ENCODE measurements at regions not wholly inside any gene's neighbourhood (a gene's known extent, or its start where the extent isn't known, plus 50 kb on each side); places are given as distances from the start of the nearest gene placed in this dataset.

- TF ChIP-seq CTCF (IDR thresholded peaks at IDR 0.05; ENCODE audit: borderline replicate concordance, extremely low read depth, insufficient read depth) = no peak
- Histone ChIP-seq H3K27ac (ENCODE audit: low read depth in 2 of 2, low read length in 2 of 2) (no peak overlapping the region), H3K4me3 (ENCODE audit: low read length in 3 of 3) (no peak overlapping the region), H3K9ac (ENCODE audit: low read length in 3 of 3) (no peak overlapping the region), H3K36me3 (ENCODE audit: control insufficient read depth in 2 of 3, insufficient read depth in 3 of 3, low read length in 3 of 3) (no peaks in the 10 kb centered on the region), H3K4me1 (ENCODE audit: control insufficient read depth in 2 of 3, insufficient read depth in 2 of 3, low read depth in 1 of 3, low read length in 3 of 3) (no peaks in the 10 kb centered on the region), H3K9me3 (ENCODE audit: control insufficient read depth in 2 of 3, insufficient read depth in 1 of 3, low read length in 3 of 3) (peaks cover 0 to 2% (median 0%) of the 10 kb centered on the region in 3 donors), H3K27me3 (ENCODE audit: control insufficient read depth, insufficient read depth, low read length) (no peaks in the 10 kb centered on the region)
- DNase-seq (no peak), FAIRE-seq (no peak)
- intact Hi-C loops (cut with DNase I) = no loop called here
Measured at GRCh38 chr11:31974366-31975136, 116.3 kb upstream of the RCN1 start.

GRCh38 chr11:31973172-31973571, 117.7 kb upstream of the RCN1 start:
- H3K9me3 ChIP-seq (ENCODE audit: control insufficient read depth in 2 of 3, insufficient read depth in 1 of 3, low read length in 3 of 3) = peaks cover 0 to 2% (median 0%) of the 10 kb centered on the region in 3 donors
- no peaks in the 10 kb centered on the region for H3K36me3 ChIP-seq (ENCODE audit: control insufficient read depth in 2 of 3, insufficient read depth in 3 of 3, low read length in 3 of 3)
- no peaks in the 10 kb centered on the region for H3K27me3 ChIP-seq (ENCODE audit: control insufficient read depth, insufficient read depth, low read length)
- H3K4me3 ChIP-seq (ENCODE audit: low read length in 3 of 3) = no peak overlapping the region
- no peak overlapping the region for H3K9ac ChIP-seq (ENCODE audit: low read length in 3 of 3)
- DNase-seq (no peak), FAIRE-seq (no peak)
- TF ChIP-seq CTCF (IDR thresholded peaks at IDR 0.05; ENCODE audit: borderline replicate concordance, extremely low read depth, insufficient read depth) = no peak
- H3K27ac ChIP-seq (ENCODE audit: low read depth in 2 of 2, low read length in 2 of 2) = no peak overlapping the region
- intact Hi-C loops (cut with DNase I) = no loop called here
- no peaks in the 10 kb centered on the region for H3K4me1 ChIP-seq (ENCODE audit: control insufficient read depth in 2 of 3, insufficient read depth in 2 of 3, low read depth in 1 of 3, low read length in 3 of 3)

GRCh38 chr11:31972623-31973022, 118.3 kb upstream of the RCN1 start:
- Histone ChIP-seq H3K9me3 (ENCODE audit: control insufficient read depth in 2 of 3, insufficient read depth in 1 of 3, low read length in 3 of 3) (peaks cover 0 to 2% (median 0%) of the 10 kb centered on the region in 3 donors), H3K27me3 (ENCODE audit: control insufficient read depth, insufficient read depth, low read length) (no peaks in the 10 kb centered on the region), H3K9ac (ENCODE audit: low read length in 3 of 3) (no peak overlapping the region), H3K4me1 (ENCODE audit: control insufficient read depth in 2 of 3, insufficient read depth in 2 of 3, low read depth in 1 of 3, low read length in 3 of 3) (no peaks in the 10 kb centered on the region), H3K36me3 (ENCODE audit: control insufficient read depth in 2 of 3, insufficient read depth in 3 of 3, low read length in 3 of 3) (no peaks in the 10 kb centered on the region), H3K4me3 (ENCODE audit: low read length in 3 of 3) (no peak overlapping the region), H3K27ac (ENCODE audit: low read depth in 2 of 2, low read length in 2 of 2) (no peak overlapping the region)
- no peak for TF ChIP-seq CTCF (IDR thresholded peaks at IDR 0.05; ENCODE audit: borderline replicate concordance, extremely low read depth, insufficient read depth)
- intact Hi-C loops (cut with DNase I) = no loop called here
- DNase-seq (no peak), FAIRE-seq (no peak)

DNA sequence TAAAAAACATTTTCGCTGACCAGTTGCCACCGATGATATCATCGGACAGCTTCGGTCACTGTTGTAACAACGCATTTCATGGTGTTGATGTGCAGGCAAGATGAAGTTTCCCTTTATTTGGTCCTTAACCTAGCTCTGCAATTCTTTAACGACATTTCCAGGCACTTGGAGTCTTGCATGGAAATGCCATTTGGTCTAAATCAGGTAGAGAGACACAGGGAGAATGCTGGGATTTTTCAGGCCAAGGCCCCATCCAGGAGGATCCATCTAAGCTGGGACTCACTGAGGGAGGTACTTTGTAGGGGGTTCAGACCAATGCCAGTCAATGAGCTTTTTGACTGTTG, 121.5 kb upstream of the RCN1 start:
- no peak overlapping the region for H3K4me3 ChIP-seq (ENCODE audit: low read length in 3 of 3)
- no peak overlapping the region for H3K27ac ChIP-seq (ENCODE audit: low read depth in 2 of 2, low read length in 2 of 2)
- no peaks in the 10 kb centered on the region for H3K4me1 ChIP-seq (ENCODE audit: control insufficient read depth in 2 of 3, insufficient read depth in 2 of 3, low read depth in 1 of 3, low read length in 3 of 3)
- no peak for FAIRE-seq
- H3K36me3 ChIP-seq (ENCODE audit: control insufficient read depth in 2 of 3, insufficient read depth in 3 of 3, low read length in 3 of 3) = no peaks in the 10 kb centered on the region
- no peaks in the 10 kb centered on the region for H3K27me3 ChIP-seq (ENCODE audit: control insufficient read depth, insufficient read depth, low read length)
- intact Hi-C loops (cut with DNase I) = no loop called here
- no peak overlapping the region for H3K9ac ChIP-seq (ENCODE audit: low read length in 3 of 3)
- TF ChIP-seq CTCF (IDR thresholded peaks at IDR 0.05; ENCODE audit: borderline replicate concordance, extremely low read depth, insufficient read depth) = no peak
- H3K9me3 ChIP-seq (ENCODE audit: control insufficient read depth in 2 of 3, insufficient read depth in 1 of 3, low read length in 3 of 3) = peaks cover 0 to 2% (median 0%) of the 10 kb centered on the region in 3 donors
- no peak for DNase-seq
